Adrenal gland (tissue), 9 donors: ENCODE measurements at regions not wholly inside any gene's neighbourhood (a gene's known extent, or its start where the extent isn't known, plus 50 kb on each side); places are given as distances from the start of the nearest gene placed in this dataset.

Experiments
- DNase-seq, 7 donors: peaks; one replicate each; pipeline ENCODE4 v3.0.0-alpha.2; 2019 to 2020
- H3K27ac ChIP-seq, 5 donors: fragments of 200-600 bp; sonication (generic) in 4 of 5; 1 replicate in 3 of 5; 2 replicates in 2 of 5; pipeline versions ENCODE4 v1.5.1 to v1.8.0; 2016 to 2020; ENCODE audit warnings: mild to moderate bottlenecking in 1 of 5
- H3K27me3 ChIP-seq: fragments of 200-600 bp; 2 replicates; pipeline ENCODE4 v1.8.0; 2021
- H3K36me3 ChIP-seq, 2 donors: fragments of 200-600 bp; replicated peaks in 1 of 2; 1 replicate in 1 of 2; 2 replicates in 1 of 2; pipeline versions ENCODE4 v1.5.1 to v1.8.0; 2018 to 2022
- H3K4me1 ChIP-seq, 2 donors: fragments of 200-600 bp; replicated peaks in 1 of 2; 1 replicate in 1 of 2; 2 replicates in 1 of 2; pipeline versions ENCODE4 v1.5.1 to v1.8.0; 2018 to 2021
- H3K4me3 ChIP-seq, 4 donors: fragments of 200-600 bp; sonication (generic) in 3 of 4; one replicate each; pipeline ENCODE4 v1.5.1; 2016 to 2018
- H3K9me3 ChIP-seq, 3 donors: fragments of 200-600 bp; sonication (generic) in 1 of 3; replicated peaks in 1 of 3; 1 replicate in 2 of 3; 2 replicates in 1 of 3; pipeline versions ENCODE4 v1.5.1 to v1.8.0; 2016 to 2021
- POLR2A ChIP-seq, 2 donors: fragments of 450-650 bp; IDR thresholded peaks; one replicate each; pipeline ENCODE4 v1.6.1; 2017; ENCODE audit warnings: antibody characterized with exemption in 2 of 2, mild to moderate bottlenecking in 2 of 2, moderate library complexity in 1 of 2
- WGBS, 4 donors: extraction: QIAGEN DNeasy Blood & Tissue Kit in 2 of 4; methylation state at CpG; one replicate each; pipeline versions ENCODE4 v1.1.5 to v1.1.7; 2013 to 2017; 5-methylcytosine and 5-hydroxymethylcytosine counted together
- intact Hi-C, 2 donors: fragments of 100-400 bp; cut with DNase I; formaldehyde crosslinking; loops; one replicate each; pipeline versions ENCODE4 v1.14.1 to v1.15.0; 2022 to 2023
- TF ChIP-seq, protein P1 (sequence below), 6 experiments: fragments of 450-650 bp in 4 of 6; fragments of 200-600 bp in 2 of 6; sonication (generic) in 1 of 6; IDR thresholded peaks; 1 replicate in 5 of 6; 2 replicates in 1 of 6; pipeline versions ENCODE4 v1.5.1 to v1.8.0; 2016 to 2021; ENCODE audit warnings: antibody characterized with exemption in 6 of 6, mild to moderate bottlenecking in 2 of 6, moderate library complexity in 1 of 6
- donor health status: healthy with polysubstance abuse.
- donor health status: Bipolar disorder and iron deficiency.
- donor health status: DM: yes; HTN: yes; CAD: no.
- donor health status: DM: no; HTN: no; CAD: no.
- donor health status: DM: no; HTN: no; CAD: no.

DNA sequence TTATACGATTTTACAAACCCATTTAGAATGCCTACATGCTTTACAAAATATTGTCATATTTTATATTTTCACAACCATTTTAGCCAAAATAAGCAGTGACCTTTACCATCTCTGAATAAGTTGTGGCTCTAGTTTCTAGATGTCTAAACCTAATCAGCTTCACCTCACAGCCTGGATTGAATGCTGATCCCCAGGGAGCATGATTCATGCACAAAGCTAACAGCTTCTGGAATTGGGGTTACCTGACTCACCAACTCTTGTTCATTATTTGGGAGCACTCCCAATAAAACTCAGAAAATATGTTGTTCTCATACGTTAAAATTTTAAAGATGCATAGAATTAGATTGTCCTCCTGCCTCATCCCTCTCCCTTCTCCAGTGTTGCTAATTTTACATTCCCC lies 611.7 kb upstream of the NETO1 start:
- intact Hi-C loops = no loop called here
- 44 to 60% (median 47%) methylated on average over 2 of the region's 2 CpGs for WGBS, 4 donors
- no peaks in the 10 kb centered on the region for H3K9me3 ChIP-seq
- no peaks in the 10 kb centered on the region for H3K4me1 ChIP-seq
- DNase-seq = no peak
- no peak for TF ChIP-seq POLR2A (IDR thresholded peaks at IDR 0.05)
- TF ChIP-seq, protein P1, sequence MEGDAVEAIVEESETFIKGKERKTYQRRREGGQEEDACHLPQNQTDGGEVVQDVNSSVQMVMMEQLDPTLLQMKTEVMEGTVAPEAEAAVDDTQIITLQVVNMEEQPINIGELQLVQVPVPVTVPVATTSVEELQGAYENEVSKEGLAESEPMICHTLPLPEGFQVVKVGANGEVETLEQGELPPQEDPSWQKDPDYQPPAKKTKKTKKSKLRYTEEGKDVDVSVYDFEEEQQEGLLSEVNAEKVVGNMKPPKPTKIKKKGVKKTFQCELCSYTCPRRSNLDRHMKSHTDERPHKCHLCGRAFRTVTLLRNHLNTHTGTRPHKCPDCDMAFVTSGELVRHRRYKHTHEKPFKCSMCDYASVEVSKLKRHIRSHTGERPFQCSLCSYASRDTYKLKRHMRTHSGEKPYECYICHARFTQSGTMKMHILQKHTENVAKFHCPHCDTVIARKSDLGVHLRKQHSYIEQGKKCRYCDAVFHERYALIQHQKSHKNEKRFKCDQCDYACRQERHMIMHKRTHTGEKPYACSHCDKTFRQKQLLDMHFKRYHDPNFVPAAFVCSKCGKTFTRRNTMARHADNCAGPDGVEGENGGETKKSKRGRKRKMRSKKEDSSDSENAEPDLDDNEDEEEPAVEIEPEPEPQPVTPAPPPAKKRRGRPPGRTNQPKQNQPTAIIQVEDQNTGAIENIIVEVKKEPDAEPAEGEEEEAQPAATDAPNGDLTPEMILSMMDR (IDR thresholded peaks at IDR 0.05) = no peak
- H3K4me3 ChIP-seq = no peak overlapping the region
- no peak overlapping the region for H3K27ac ChIP-seq
- H3K27me3 ChIP-seq = no peaks in the 10 kb centered on the region
- no peaks in the 10 kb centered on the region for H3K36me3 ChIP-seq

DNA sequence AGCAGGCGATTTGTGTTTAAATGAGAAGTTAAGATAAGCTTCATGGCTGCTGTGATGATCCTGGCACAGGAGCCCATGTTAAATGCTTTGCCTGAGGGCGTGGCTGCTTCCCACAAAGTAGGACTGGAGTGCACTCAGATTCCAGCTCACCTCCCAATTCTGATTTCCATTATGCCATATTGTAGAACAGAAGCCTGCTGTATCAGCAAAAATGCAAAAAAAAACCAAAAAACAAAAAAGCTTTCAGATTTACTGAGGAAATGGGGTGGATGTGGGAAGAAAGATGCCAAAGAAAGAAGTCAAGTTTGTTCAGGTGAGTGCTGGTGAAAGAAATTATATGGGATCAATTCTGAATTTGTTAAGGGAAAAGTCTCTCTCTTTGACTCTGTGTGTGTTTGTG lies 610.4 kb upstream of the NETO1 start:
- no peak for TF ChIP-seq POLR2A (IDR thresholded peaks at IDR 0.05)
- TF ChIP-seq, protein P1 (IDR thresholded peaks at IDR 0.05) = no peak
- 61 to 81% (median 70%) methylated on average over 2 of the region's 2 CpGs for WGBS, 4 donors
- no peaks in the 10 kb centered on the region for H3K27me3 ChIP-seq
- no peaks in the 10 kb centered on the region for H3K9me3 ChIP-seq
- H3K36me3 ChIP-seq = no peaks in the 10 kb centered on the region
- H3K4me1 ChIP-seq = no peaks in the 10 kb centered on the region
- no peak overlapping the region for H3K4me3 ChIP-seq
- intact Hi-C loops = no loop called here
- H3K27ac ChIP-seq = no peak overlapping the region
- no peak for DNase-seq

DNA sequence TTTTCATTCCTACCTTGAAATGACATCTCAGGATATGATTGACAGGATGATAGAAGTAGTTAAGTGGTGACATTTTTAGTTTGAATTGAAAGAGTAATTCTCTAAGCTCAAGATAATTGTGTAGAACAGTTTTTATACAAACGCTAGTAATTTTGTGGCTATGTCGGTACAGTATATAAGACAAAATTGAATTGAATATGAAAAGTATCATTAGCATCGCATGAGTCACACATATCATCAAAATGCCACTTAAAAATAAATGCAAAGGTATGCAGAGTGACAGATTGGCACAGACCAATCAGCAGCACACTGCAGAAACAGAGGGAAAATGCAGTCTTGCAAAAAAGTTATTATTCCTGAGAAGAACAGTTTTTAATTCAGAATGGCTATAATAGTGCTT lies 608.2 kb upstream of the NETO1 start:
- intact Hi-C loops = no loop called here
- 75 to 84% (median 80%) methylated on average over 3 of the region's 3 CpGs for WGBS, 4 donors
- no peak overlapping the region for H3K4me3 ChIP-seq

DNA sequence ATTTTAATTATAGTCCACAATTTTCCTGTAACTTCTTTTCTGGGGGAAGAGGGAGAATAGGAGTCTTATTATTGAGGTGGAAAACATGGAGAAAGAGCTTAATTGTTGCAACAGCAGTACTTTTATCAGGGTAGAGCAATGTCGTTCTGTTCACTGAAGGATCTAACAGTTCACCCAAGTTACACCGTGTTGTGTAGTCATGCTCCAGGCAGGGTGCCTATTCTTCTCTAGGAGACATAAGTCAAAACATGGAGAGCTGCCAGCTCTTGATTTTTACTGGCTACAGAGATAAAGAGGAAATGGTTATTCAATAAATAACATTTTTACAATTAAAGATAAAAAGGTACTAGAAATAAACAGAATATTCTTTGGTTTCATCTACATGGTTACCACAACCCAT lies 594.3 kb upstream of the NETO1 start:
- H3K9me3 ChIP-seq = no peaks in the 10 kb centered on the region
- no peak overlapping the region for H3K4me3 ChIP-seq
- H3K4me1 ChIP-seq = no peaks in the 10 kb centered on the region
- H3K27ac ChIP-seq = no peak overlapping the region
- H3K36me3 ChIP-seq = no peaks in the 10 kb centered on the region
- 12 to 24% (median 18%) methylated on average over 2 of the region's 2 CpGs for WGBS, 4 donors
- intact Hi-C loops = no loop called here
- DNase-seq = peak in 4 of 7 donors; percentile 10 to 14 (median 14)
- TF ChIP-seq, protein P1 (IDR thresholded peaks at IDR 0.05) = no peak
- no peak for TF ChIP-seq POLR2A (IDR thresholded peaks at IDR 0.05)
- H3K27me3 ChIP-seq = no peaks in the 10 kb centered on the region

More for the DNA sequence above, 608.2 kb upstream of the NETO1 start:
- Histone ChIP-seq H3K27ac (no peak overlapping the region), H3K4me1 (no peaks in the 10 kb centered on the region), H3K36me3 (no peaks in the 10 kb centered on the region), H3K27me3 (no peaks in the 10 kb centered on the region), H3K9me3 (no peaks in the 10 kb centered on the region)
- DNase-seq = no peak
- TF ChIP-seq, protein P1 (IDR thresholded peaks at IDR 0.05) = no peak
- no peak for TF ChIP-seq POLR2A (IDR thresholded peaks at IDR 0.05)
